ENCODE measurements at regions not wholly inside any gene's neighbourhood (a gene's known extent, or its start where the extent isn't known, plus 50 kb on each side); places are given as distances from the start of the nearest gene placed in this dataset.

DNA sequence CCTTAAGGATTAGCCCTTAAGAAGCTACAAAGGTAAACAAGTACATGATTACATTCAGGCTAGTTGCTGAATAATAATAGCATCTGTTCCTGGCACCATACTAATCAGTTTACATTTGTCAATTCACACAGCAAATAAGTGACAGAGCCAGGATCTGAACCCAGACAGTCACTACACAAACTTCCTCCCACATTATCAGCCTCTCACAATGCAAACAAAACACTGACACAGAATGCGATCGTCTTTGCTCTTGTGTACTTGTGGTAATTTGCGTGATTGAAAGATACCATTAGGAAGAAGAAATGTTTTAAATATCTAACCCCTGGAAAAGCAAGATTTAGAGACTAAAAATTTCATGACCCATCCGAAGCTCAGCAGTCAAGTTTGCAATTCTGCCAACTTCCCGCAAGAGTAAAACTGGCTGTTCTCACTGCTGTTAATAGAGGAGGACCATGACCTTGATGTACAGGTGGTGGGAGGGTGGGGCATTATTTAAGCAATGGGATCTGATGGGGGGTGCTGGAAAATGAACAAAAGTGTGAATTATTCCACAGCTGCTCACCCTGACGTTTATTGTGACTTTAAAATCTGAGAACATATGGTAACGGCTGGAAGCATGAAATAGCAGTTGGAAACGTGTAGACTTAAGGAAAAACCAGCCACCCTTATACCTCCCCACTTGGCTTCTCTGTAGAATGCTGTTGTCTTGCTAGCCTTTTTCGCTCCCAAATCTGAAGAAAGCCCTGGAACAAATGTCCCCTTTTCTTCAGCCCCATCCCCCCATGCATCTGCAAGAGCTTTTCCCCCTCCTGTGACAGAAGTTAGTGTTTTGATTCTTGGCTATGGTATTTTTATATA is 95.3 kb upstream of the ARMC2 start:
- Histone ChIP-seq H3K4me3 (ENCODE audit: low read depth, low read length) (no peak overlapping the region), H3K4me1 (ENCODE audit: control insufficient read depth, insufficient read depth, low read length) (no peaks in the 10 kb centered on the region), H3K9ac (ENCODE audit: low read length) (no peak overlapping the region), H3K27ac (ENCODE audit: low read depth, low read length) (no peak overlapping the region), H3K27me3 (ENCODE audit: control insufficient read depth, insufficient read depth, low read length) (no peaks in the 10 kb centered on the region), H3K9me3 (ENCODE audit: control insufficient read depth, insufficient read depth, low read depth, low read length) (no peaks in the 10 kb centered on the region), H3K36me3 (ENCODE audit: control insufficient read depth, insufficient read depth, low read length) (no peaks in the 10 kb centered on the region)

- Histone ChIP-seq H3K27me3 (ENCODE audit: control insufficient read depth, insufficient read depth, low read length) (no peaks in the 10 kb centered on the region), H3K9me3 (ENCODE audit: control insufficient read depth, insufficient read depth, low read depth, low read length) (no peaks in the 10 kb centered on the region), H3K4me1 (ENCODE audit: control insufficient read depth, insufficient read depth, low read length) (peaks cover 7% of the 10 kb centered on the region), H3K36me3 (ENCODE audit: control insufficient read depth, insufficient read depth, low read length) (no peaks in the 10 kb centered on the region), H3K9ac (ENCODE audit: low read length) (no peak overlapping the region), H3K4me3 (ENCODE audit: low read depth, low read length) (no peak overlapping the region), H3K27ac (ENCODE audit: low read depth, low read length) (no peak overlapping the region)
These were observed 92.7 kb upstream of the ARMC2 start for GRCh38 chr6:108755257-108756240.

- H3K4me3 ChIP-seq (ENCODE audit: low read depth, low read length): no peak overlapping the region
- H3K4me1 ChIP-seq (ENCODE audit: control insufficient read depth, insufficient read depth, low read length): peaks cover 13% of the 10 kb centered on the region
- H3K27ac ChIP-seq (ENCODE audit: low read depth, low read length): no peak overlapping the region
- H3K9ac ChIP-seq (ENCODE audit: low read length): no peak overlapping the region
- H3K36me3 ChIP-seq (ENCODE audit: control insufficient read depth, insufficient read depth, low read length): no peaks in the 10 kb centered on the region
- H3K27me3 ChIP-seq (ENCODE audit: control insufficient read depth, insufficient read depth, low read length): no peaks in the 10 kb centered on the region
- no peaks in the 10 kb centered on the region for H3K9me3 ChIP-seq (ENCODE audit: control insufficient read depth, insufficient read depth, low read depth, low read length)
These were observed 90.9 kb upstream of the ARMC2 start for GRCh38 chr6:108757357-108757756.

- no peak overlapping the region for H3K9ac ChIP-seq (ENCODE audit: low read length)
- no peak overlapping the region for H3K27ac ChIP-seq (ENCODE audit: low read depth, low read length)
- no peaks in the 10 kb centered on the region for H3K36me3 ChIP-seq (ENCODE audit: control insufficient read depth, insufficient read depth, low read length)
- peaks cover 9% of the 10 kb centered on the region; the same call in 1 of the 2 replicates for H3K27me3 ChIP-seq (ENCODE audit: control insufficient read depth, insufficient read depth, low read length)
- no peaks in the 10 kb centered on the region for H3K9me3 ChIP-seq (ENCODE audit: control insufficient read depth, insufficient read depth, low read depth, low read length)
- H3K4me1 ChIP-seq (ENCODE audit: control insufficient read depth, insufficient read depth, low read length): peaks cover 13% of the 10 kb centered on the region
- no peak overlapping the region for H3K4me3 ChIP-seq (ENCODE audit: low read depth, low read length)
These were observed 89.3 kb upstream of the ARMC2 start for GRCh38 chr6:108758884-108759283.

- no peaks in the 10 kb centered on the region for H3K36me3 ChIP-seq (ENCODE audit: control insufficient read depth, insufficient read depth, low read length)
- H3K9me3 ChIP-seq (ENCODE audit: control insufficient read depth, insufficient read depth, low read depth, low read length): no peaks in the 10 kb centered on the region
- peaks cover 13% of the 10 kb centered on the region for H3K4me1 ChIP-seq (ENCODE audit: control insufficient read depth, insufficient read depth, low read length)
- H3K9ac ChIP-seq (ENCODE audit: low read length): no peak overlapping the region
- H3K4me3 ChIP-seq (ENCODE audit: low read depth, low read length): no peak overlapping the region
- H3K27me3 ChIP-seq (ENCODE audit: control insufficient read depth, insufficient read depth, low read length): peaks cover 12% of the 10 kb centered on the region; the same call in 1 of the 2 replicates
- H3K27ac ChIP-seq (ENCODE audit: low read depth, low read length): no peak overlapping the region
These were observed 87.8 kb upstream of the ARMC2 start for GRCh38 chr6:108760126-108761050.

DNA sequence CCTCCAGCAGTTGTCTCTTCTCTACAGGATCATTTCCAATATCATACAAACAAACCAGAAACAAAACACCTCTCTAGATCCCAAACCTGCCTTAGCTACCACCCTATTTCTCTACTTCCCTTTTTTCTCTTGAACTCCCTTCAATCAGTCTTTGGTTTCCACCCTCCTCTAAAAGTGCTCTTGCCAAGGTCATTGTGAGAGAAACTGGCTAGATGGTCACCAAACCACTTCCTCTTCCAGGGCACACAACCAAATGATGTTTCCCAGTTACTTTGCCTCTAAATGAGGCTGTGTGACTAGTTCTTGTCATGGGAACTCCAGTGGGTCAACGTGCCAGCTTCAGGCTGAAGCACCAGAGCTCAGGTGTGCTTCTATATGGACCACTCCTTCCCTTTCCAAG is 85.8 kb upstream of the ARMC2 start:
- Histone ChIP-seq H3K27me3 (ENCODE audit: control insufficient read depth, insufficient read depth, low read length) (peaks cover 12% of the 10 kb centered on the region; the same call in 1 of the 2 replicates), H3K36me3 (ENCODE audit: control insufficient read depth, insufficient read depth, low read length) (no peaks in the 10 kb centered on the region), H3K4me3 (ENCODE audit: low read depth, low read length) (no peak overlapping the region), H3K27ac (ENCODE audit: low read depth, low read length) (no peak overlapping the region), H3K4me1 (ENCODE audit: control insufficient read depth, insufficient read depth, low read length) (peaks cover 19% of the 10 kb centered on the region), H3K9me3 (ENCODE audit: control insufficient read depth, insufficient read depth, low read depth, low read length) (no peaks in the 10 kb centered on the region), H3K9ac (ENCODE audit: low read length) (no peak overlapping the region)

DNA sequence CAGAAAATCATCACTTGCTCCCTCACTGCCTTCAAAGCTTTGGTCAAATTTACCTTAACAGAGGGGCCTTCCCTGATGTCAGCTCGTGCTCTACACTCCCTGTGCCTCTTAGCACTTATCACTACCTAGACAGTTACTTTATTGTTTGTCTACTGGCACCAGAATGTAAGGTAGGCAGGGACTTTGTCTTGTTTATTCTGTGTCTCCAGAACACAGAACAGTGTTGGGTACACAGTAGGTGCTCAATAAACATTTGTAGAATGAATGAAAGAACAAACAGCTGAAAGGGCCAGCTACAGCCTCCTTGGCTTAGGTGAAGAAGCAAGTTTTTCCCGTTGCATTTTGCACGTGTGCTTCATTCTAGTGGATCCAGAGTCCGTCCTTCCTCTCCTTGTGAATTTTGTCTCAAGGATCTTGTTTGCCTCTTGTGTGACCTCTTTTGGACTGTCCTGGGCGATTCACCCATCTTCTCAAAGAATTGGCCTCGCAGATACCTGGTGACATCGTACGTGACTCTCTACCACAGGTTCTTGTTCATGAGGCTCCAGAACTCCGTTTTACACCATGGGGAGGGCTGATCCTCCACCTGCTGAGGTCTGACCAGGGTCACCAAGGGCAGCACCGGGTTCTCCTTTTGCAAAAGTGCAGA is 84.2 kb upstream of the ARMC2 start:
- no peaks in the 10 kb centered on the region for H3K9me3 ChIP-seq (ENCODE audit: control insufficient read depth, insufficient read depth, low read depth, low read length)
- peaks cover 12% of the 10 kb centered on the region; the same call in 1 of the 2 replicates for H3K27me3 ChIP-seq (ENCODE audit: control insufficient read depth, insufficient read depth, low read length)
- no peak overlapping the region for H3K27ac ChIP-seq (ENCODE audit: low read depth, low read length)
- H3K36me3 ChIP-seq (ENCODE audit: control insufficient read depth, insufficient read depth, low read length): no peaks in the 10 kb centered on the region
- H3K4me1 ChIP-seq (ENCODE audit: control insufficient read depth, insufficient read depth, low read length): peaks cover 19% of the 10 kb centered on the region
- no peak overlapping the region for H3K4me3 ChIP-seq (ENCODE audit: low read depth, low read length)
- no peak overlapping the region for H3K9ac ChIP-seq (ENCODE audit: low read length)

DNA sequence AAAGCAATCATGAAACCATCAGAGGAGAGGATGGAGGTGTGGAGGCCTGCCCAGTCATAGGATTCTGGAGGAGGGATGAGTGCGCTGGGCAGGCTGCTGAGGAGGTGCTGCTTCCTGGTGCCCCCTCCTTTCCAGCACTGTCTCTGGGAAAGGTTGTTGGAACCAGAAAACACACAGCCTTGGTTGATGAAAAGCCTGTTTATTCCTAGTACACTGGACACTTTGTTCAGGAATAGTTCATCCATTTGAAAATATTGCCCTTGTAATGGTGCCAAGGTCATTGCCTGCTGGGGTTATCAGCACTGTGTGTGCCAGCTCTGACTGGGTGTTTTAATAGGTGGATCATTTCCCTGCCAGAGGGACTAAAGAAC is 83.7 kb upstream of the ARMC2 start:
- H3K4me1 ChIP-seq (ENCODE audit: control insufficient read depth, insufficient read depth, low read length): peaks cover 19% of the 10 kb centered on the region
- H3K4me3 ChIP-seq (ENCODE audit: low read depth, low read length): no peak overlapping the region
- no peak overlapping the region for H3K27ac ChIP-seq (ENCODE audit: low read depth, low read length)
- H3K36me3 ChIP-seq (ENCODE audit: control insufficient read depth, insufficient read depth, low read length): no peaks in the 10 kb centered on the region
- no peak overlapping the region for H3K9ac ChIP-seq (ENCODE audit: low read length)
- H3K9me3 ChIP-seq (ENCODE audit: control insufficient read depth, insufficient read depth, low read depth, low read length): no peaks in the 10 kb centered on the region
- peaks cover 12% of the 10 kb centered on the region; the same call in 1 of the 2 replicates for H3K27me3 ChIP-seq (ENCODE audit: control insufficient read depth, insufficient read depth, low read length)

DNA sequence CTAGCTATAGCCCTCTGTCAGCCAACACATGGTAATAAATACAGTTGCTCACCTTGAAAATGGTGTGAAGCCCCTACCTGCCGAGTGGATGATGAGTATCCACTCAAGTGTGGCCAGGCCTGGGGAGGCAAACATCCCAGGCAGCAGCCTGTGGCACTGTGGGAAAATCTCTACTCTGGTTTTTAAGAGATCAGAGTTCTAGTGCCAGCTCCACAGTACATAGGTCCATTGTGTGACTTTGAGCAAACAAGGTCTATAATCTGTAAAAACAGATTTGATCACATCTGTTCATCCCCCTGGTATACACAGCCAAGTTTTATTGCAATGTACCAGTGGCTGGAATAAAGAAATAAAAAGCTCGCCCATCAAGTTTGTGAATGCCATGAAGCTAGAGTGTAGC is 82.7 kb upstream of the ARMC2 start:
- Histone ChIP-seq H3K27ac (ENCODE audit: low read depth, low read length) (no peak overlapping the region), H3K9ac (ENCODE audit: low read length) (no peak overlapping the region), H3K4me3 (ENCODE audit: low read depth, low read length) (no peak overlapping the region), H3K9me3 (ENCODE audit: control insufficient read depth, insufficient read depth, low read depth, low read length) (no peaks in the 10 kb centered on the region), H3K36me3 (ENCODE audit: control insufficient read depth, insufficient read depth, low read length) (no peaks in the 10 kb centered on the region), H3K27me3 (ENCODE audit: control insufficient read depth, insufficient read depth, low read length) (peaks cover 12% of the 10 kb centered on the region; the same call in 1 of the 2 replicates), H3K4me1 (ENCODE audit: control insufficient read depth, insufficient read depth, low read length) (peaks cover 13% of the 10 kb centered on the region)

DNA sequence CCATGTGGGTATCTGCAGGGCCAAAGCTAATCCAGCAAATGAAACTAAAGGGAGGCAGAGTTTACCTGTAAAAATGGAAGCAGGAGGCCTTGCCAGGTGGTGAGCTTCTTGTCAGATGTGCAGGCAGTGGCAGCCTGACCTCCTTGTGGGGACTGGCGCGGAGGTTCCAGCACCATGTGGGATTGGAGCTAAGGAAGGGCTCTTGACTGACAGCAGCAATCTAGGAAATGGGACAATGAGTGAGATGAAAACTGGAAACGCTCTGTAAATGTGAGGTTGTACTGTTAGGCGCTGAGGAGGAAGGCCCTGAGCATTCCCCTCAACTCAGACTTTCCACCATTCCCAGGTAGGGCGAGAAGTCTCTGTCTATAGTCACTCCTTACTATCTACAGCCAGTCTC is 81.8 kb upstream of the ARMC2 start:
- Histone ChIP-seq H3K4me3 (ENCODE audit: low read depth, low read length) (no peak overlapping the region), H3K36me3 (ENCODE audit: control insufficient read depth, insufficient read depth, low read length) (no peaks in the 10 kb centered on the region), H3K9me3 (ENCODE audit: control insufficient read depth, insufficient read depth, low read depth, low read length) (no peaks in the 10 kb centered on the region), H3K27me3 (ENCODE audit: control insufficient read depth, insufficient read depth, low read length) (peaks cover 12% of the 10 kb centered on the region; the same call in 1 of the 2 replicates), H3K4me1 (ENCODE audit: control insufficient read depth, insufficient read depth, low read length) (peaks cover 6% of the 10 kb centered on the region; the same call in 1 of the 2 replicates), H3K9ac (ENCODE audit: low read length) (no peak overlapping the region), H3K27ac (ENCODE audit: low read depth, low read length) (no peak overlapping the region)

Measured in HUES6 (cell line).